NB4 (cell line): ENCODE measurements at regions not wholly inside any gene's neighbourhood (a gene's known extent, or its start where the extent isn't known, plus 50 kb on each side); places are given as distances from the start of the nearest gene placed in this dataset.

Source experiments
- CTCF ChIP-seq: IDR thresholded peaks from one replicate; pipeline ENCODE4 v1.5.1; 2012; ENCODE audit warnings: low read depth, low read length
- MAX ChIP-seq: IDR thresholded peaks from 2 replicates; pipeline ENCODE4 v1.6.1; 2011; ENCODE audit warnings: low read depth, low read length
- POLR2A ChIP-seq: IDR thresholded peaks from 2 replicates; pipeline ENCODE4 v1.6.1; 2011; ENCODE audit warnings: mild to moderate bottlenecking; ENCODE audit not compliant: insufficient read length; ENCODE audit errors: extremely low read depth

- TF ChIP-seq POLR2A, result no peak
- no peak for TF ChIP-seq MAX
- no peak for TF ChIP-seq CTCF
Observed at GRCh38 chr11:112617977-112618826, 343.0 kb upstream of the NCAM1 start.
